Endothelial cell of umbilical vein (primary cell): ENCODE measurements at regions not wholly inside any gene's neighbourhood (a gene's known extent, or its start where the extent isn't known, plus 50 kb on each side); places are given as distances from the start of the nearest gene placed in this dataset.

Source experiments
- BruUV-seq: library from RNA; stranded (reverse); fragments of 400-500 nt; replicated peaks from 2 replicates; lab custom pipeline; 2021; lab: Mats Ljungman, UMichigan
- CTCF ChIA-PET: fragments of 300-600, 350-600 bp; sonication (Branson Sonifier 250); formaldehyde crosslinking; loops from one replicate; lab custom pipeline; 2021; ENCODE audit warnings: antibody characterized with exemption, inconsistent platforms; lab: Charles Lee
- POLR2A ChIA-PET: fragments of 300-600, 350-600 bp; sonication (Branson Sonifier 250); formaldehyde crosslinking; loops from one replicate; lab custom pipeline; 2021; ENCODE audit warnings: antibody characterized with exemption, inconsistent platforms; lab: Charles Lee
- DNase-seq: peaks from one replicate; pipeline ENCODE4 v3.0.0-alpha.2; 2011; ENCODE audit warnings: low read depth, low spot score
- FAIRE-seq: peaks from 2 replicates; lab custom pipeline; 2011; peaks lifted over from hg19 to GRCh38; lab: Jason Lieb, UNC
- H2AFZ ChIP-seq: 2 replicates; pipeline ENCODE4 v1.6.0; 2012; ENCODE audit warnings: low read depth, low read length, control low read depth, inconsistent platforms
- H3K27ac ChIP-seq: 2 replicates; pipeline ENCODE4 v1.5.1; 2011; ENCODE audit warnings: low read depth, mild to moderate bottlenecking, control low read depth, low read length, moderate library complexity; ENCODE audit not compliant: insufficient read depth
- H3K27me3 ChIP-seq, 2 experiments: 2 replicates each; pipeline versions ENCODE4 v1.6.0 to v1.6.1; 2011; ENCODE audit warnings: low read length in 2 of 2, mixed read lengths in 1 of 2; ENCODE audit not compliant: control insufficient read depth in 2 of 2, insufficient read depth in 2 of 2
- H3K36me3 ChIP-seq, 2 experiments: 2 replicates in 1 of 2; 3 replicates in 1 of 2; pipeline ENCODE4 v1.5.1; 2011; ENCODE audit warnings: low read length in 2 of 2, mild to moderate bottlenecking in 1 of 2, moderate library complexity in 1 of 2; ENCODE audit not compliant: control insufficient read depth in 2 of 2, insufficient read depth in 2 of 2; ENCODE audit errors: extremely low read depth in 1 of 2
- H3K4me1 ChIP-seq: 3 replicates; pipeline ENCODE4 v1.5.1; 2011; ENCODE audit warnings: mild to moderate bottlenecking, low read length; ENCODE audit not compliant: control insufficient read depth, insufficient read depth; ENCODE audit errors: extremely low read depth
- H3K4me2 ChIP-seq: 2 replicates; pipeline ENCODE4 v1.6.1; 2011; ENCODE audit warnings: low read length, control low read depth, mixed read lengths; ENCODE audit not compliant: insufficient read depth
- H3K4me3 ChIP-seq, 3 experiments: fragments of 200-600 bp in 1 of 3; sonication (generic), shearing (Covaris generic) in 1 of 3; replicated peaks in 1 of 3; 2 replicates each; pipeline ENCODE4 v1.5.1; 2011 to 2016; ENCODE audit warnings: control low read depth in 3 of 3, low read length in 3 of 3, mild to moderate bottlenecking in 2 of 3, inconsistent platforms in 1 of 3, low read depth in 1 of 3, moderate library complexity in 1 of 3; ENCODE audit not compliant: insufficient read depth in 1 of 3
- H3K79me2 ChIP-seq: 2 replicates; pipeline ENCODE4 v1.6.0; 2012; ENCODE audit warnings: low read length, inconsistent platforms; ENCODE audit not compliant: control insufficient read depth, insufficient read depth
- H3K9ac ChIP-seq: replicated peaks from 2 replicates; pipeline ENCODE3; 2011; ENCODE audit warnings: low read length, control low read depth; ENCODE audit not compliant: insufficient read depth; ENCODE audit errors: extremely low read depth
- H3K9me1 ChIP-seq: replicated peaks from 3 replicates; pipeline ENCODE4 v1.6.0; 2011; ENCODE audit warnings: mild to moderate bottlenecking, low read length; ENCODE audit not compliant: control insufficient read depth, insufficient read depth; ENCODE audit errors: extremely low read depth
- H3K9me3 ChIP-seq: replicated peaks from 2 replicates; pipeline ENCODE4 v1.5.1; 2012; ENCODE audit warnings: low read length, inconsistent platforms; ENCODE audit not compliant: control insufficient read depth, insufficient read depth
- H4K20me1 ChIP-seq: replicated peaks from 2 replicates; pipeline ENCODE3; 2011; ENCODE audit warnings: mild to moderate bottlenecking, low read length; ENCODE audit not compliant: control insufficient read depth, insufficient read depth; ENCODE audit errors: extremely low read depth
- CTCF ChIP-seq, 2 donors: IDR thresholded peaks; 1 replicate in 1 of 2; 2 replicates in 1 of 2; pipeline ENCODE4 v1.5.1; 2011; ENCODE audit warnings: low read length in 2 of 2, mild to moderate bottlenecking in 2 of 2, moderate library complexity in 2 of 2, control low read depth in 1 of 2, inconsistent platforms in 1 of 2, low read depth in 1 of 2; ENCODE audit not compliant: insufficient read depth in 1 of 2; ENCODE audit errors: extremely low read depth in 1 of 2
- EZH2 ChIP-seq: IDR thresholded peaks from 2 replicates; pipeline ENCODE4 v1.6.1; 2012; ENCODE audit warnings: borderline replicate concordance, low read depth, mild to moderate bottlenecking, moderate library complexity, low read length, inconsistent platforms; ENCODE audit not compliant: severe bottlenecking
- FOS ChIP-seq: IDR thresholded peaks from 2 replicates; pipeline ENCODE4 v1.6.1; 2011; ENCODE audit warnings: mild to moderate bottlenecking, low read length, moderate library complexity, borderline replicate concordance; ENCODE audit not compliant: insufficient read depth
- GATA2 ChIP-seq: IDR thresholded peaks from 2 replicates; pipeline ENCODE4 v1.7.0; 2011; ENCODE audit warnings: low read depth, mild to moderate bottlenecking, moderate library complexity, mixed read lengths, low read length; ENCODE audit not compliant: insufficient read length, insufficient read depth
- JUN ChIP-seq: IDR thresholded peaks from 2 replicates; pipeline ENCODE4 v1.6.1; 2011; ENCODE audit warnings: borderline replicate concordance, low read depth; ENCODE audit not compliant: insufficient read length, insufficient read depth
- MAX ChIP-seq: IDR thresholded peaks from 2 replicates; pipeline ENCODE4 v1.6.1; 2011; ENCODE audit not compliant: insufficient read depth, insufficient read length
- MYC ChIP-seq: IDR thresholded peaks from one replicate; pipeline ENCODE4 v1.6.1; 2011; ENCODE audit warnings: mild to moderate bottlenecking, low read depth, low read length
- POLR2A ChIP-seq: IDR thresholded peaks from 2 replicates; pipeline ENCODE4 v1.6.1; 2012; ENCODE audit warnings: low read depth, mild to moderate bottlenecking, control low read depth, low read length
- POLR2AphosphoS5 ChIP-seq: IDR thresholded peaks from 2 replicates; pipeline ENCODE4 v1.6.1; 2012; ENCODE audit warnings: low read depth, mild to moderate bottlenecking, control low read depth, low read length, moderate library complexity; ENCODE audit not compliant: insufficient read depth
- dilution Hi-C: fragments of 300-500 bp; cut with MboI; formaldehyde crosslinking; loops from one replicate; pipeline ENCODE4 v1.15.0; 2019; ENCODE audit warnings: low sequenced_read_pairs; ENCODE audit not compliant: extremely low pct_ligation_motif_present
- intact Hi-C: fragments of 100-400 bp; cut with micrococcal nuclease; formaldehyde crosslinking; loops from one replicate; pipeline ENCODE4 v1.10.0; 2022

GRCh38 chr11:134849833-134850232, 437.8 kb upstream of the B3GAT1 start:
- no peak for FAIRE-seq
- Histone ChIP-seq H3K9ac (no peak overlapping the region), H3K4me2 (no peak overlapping the region), H3K27me3 (no peaks in the 10 kb centered on the region), H3K79me2 (no peaks in the 10 kb centered on the region), H3K9me3 (no peaks in the 10 kb centered on the region), H3K4me3 (no peak overlapping the region), H2AFZ (no peak overlapping the region), H3K4me1 (no peaks in the 10 kb centered on the region), H3K9me1 (no peaks in the 10 kb centered on the region), H3K36me3 (no peaks in the 10 kb centered on the region), H3K27ac (no peak overlapping the region), H4K20me1 (no peaks in the 10 kb centered on the region)
- CTCF ChIA-PET, result no interaction called here
- TF ChIP-seq EZH2 (no peak), FOS (no peak), MAX (no peak), POLR2A (no peak), GATA2 (no peak), CTCF (IDR thresholded peaks at IDR 0.05; ENCODE audit: extremely low read depth in 1 of 2, insufficient read depth in 1 of 2, low read depth in 1 of 2, low read length in 2 of 2) (no peak), POLR2AphosphoS5 (no peak), MYC (no peak), JUN (no peak)
- intact Hi-C loops (no loop called here), dilution Hi-C loops (no loop called here)
- POLR2A ChIA-PET, result no interaction called here
- no TSS peak for BruUV-seq
- no peak for DNase-seq
